NCI-H2107 (cell line): ENCODE measurements at regions not wholly inside any gene's neighbourhood (a gene's known extent, or its start where the extent isn't known, plus 50 kb on each side); places are given as distances from the start of the nearest gene placed in this dataset.
A peak's percentile ranks its signal among the peaks of the same experiment; 100 is the strongest.

Experiments
- DNase-seq: peaks from one replicate; lab custom pipeline; 2025; lab: John Stamatoyannopoulos, UW

GRCh38 chr3:87413814-87414213 is 137.4 kb upstream of the POU1F1 start:
- DNase-seq, result no peak

GRCh38 chr3:87410110-87410509 is 133.7 kb upstream of the POU1F1 start:
- no peak for DNase-seq

- DNase-seq, result no peak
Observed at GRCh38 chr3:87398168-87398801, 121.9 kb upstream of the POU1F1 start.

- DNase-seq, result no peak
Observed at GRCh38 chr3:87397211-87397610, 120.8 kb upstream of the POU1F1 start.

DNA sequence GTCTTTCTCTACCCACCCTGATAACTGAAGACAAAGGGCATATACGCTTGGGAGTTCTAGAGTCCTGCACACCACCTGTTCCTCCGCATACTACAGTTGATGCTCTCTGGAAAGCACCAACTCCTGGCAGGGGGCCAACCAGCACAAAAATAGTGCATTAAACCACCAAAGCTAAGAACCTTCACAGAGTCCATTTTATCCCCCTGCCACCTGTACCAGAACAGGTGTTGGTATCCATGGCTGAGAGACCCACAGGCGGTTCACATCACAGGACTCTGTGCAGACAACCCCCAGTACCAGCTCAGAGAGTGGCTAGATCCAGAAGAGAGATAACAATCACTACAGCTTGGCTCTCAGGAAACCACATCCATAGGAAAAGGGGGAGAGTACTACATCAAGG is 114.4 kb upstream of the POU1F1 start:
- DNase-seq, result no peak

- no peak for DNase-seq
Observed at GRCh38 chr3:87390353-87390752, 114.0 kb upstream of the POU1F1 start.

GRCh38 chr3:87375231-87375682 is 98.9 kb upstream of the POU1F1 start:
- DNase-seq, result no peak

GRCh38 chr3:87370007-87370406 is 93.6 kb upstream of the POU1F1 start:
- peak; percentile 58 for DNase-seq

DNA sequence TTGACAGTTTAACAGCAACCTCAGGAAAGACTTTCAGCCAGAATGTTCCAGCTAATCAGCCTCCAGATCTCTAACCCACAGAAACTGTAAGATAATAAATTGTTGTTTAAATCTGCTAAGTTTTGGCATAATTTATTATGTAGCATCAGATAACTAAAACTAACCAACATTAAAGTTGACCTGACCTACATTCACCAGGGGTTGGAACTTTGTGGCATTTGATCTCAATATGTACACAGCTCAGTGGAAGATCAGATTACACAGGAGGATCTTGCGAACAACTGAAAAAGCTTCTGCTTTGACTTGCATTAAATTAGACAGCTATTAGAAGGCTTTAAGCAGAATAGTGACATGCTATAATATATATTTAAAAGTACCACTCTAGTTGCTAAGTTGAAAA is 91.4 kb upstream of the POU1F1 start:
- DNase-seq, result no peak

DNA sequence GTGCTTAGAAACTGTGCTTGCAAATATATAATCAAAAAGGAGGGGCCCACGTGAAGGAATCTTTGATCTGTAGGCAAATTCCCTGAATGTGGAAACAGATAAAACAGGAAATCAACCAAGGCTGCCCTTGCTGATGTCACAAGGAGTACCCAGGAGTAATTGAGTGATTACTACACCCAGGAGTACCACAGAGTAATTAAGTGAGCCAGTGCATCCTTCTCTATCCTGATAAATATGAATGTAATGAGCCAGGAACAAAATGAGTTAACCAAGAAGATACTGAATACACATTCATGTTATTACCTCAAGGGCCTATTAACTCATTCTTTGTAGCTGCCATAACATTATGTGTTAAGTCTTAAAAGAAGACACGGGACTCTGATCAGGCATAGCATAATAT is 87.3 kb upstream of the POU1F1 start:
- DNase-seq, result no peak

DNA sequence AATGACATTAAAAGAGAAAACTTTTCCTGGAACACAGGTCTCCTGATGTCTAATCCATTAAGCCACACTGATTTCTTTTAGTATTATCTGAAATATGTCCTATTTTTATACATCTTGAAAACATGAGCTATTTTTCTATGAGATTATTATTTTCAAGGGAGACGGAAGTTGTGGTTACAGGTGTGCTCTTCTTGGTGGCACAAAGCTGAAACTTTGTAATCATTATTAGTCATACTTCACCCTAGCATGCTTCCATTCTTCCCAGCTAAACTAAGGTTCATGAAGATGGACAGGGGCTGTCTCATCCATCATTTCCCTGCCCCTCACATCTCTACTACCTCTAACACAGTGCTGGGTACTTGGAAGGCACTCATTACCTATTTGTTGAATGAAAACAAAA is 85.6 kb upstream of the POU1F1 start:
- no peak for DNase-seq

DNA sequence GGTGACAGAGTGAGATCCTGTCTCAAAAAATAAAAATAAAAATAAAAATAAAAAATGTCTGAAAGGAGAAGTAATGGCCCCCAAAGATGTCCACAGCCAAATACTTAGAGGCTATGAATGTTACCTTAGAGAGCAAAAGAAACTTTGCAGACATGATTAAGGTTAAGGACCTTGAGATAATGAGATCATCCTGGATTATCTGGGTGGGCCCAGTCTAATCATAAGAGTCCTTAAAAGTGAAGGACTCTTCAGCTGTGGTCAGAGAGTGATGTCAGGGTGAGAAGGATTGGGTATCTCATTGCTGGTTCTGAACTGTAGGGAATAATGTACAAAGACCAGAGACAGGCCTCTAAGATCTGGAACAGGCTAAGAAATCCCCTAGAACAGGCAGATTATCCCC is 84.9 kb upstream of the POU1F1 start:
- DNase-seq, result no peak

- peak; percentile 23 for DNase-seq
Observed at GRCh38 chr3:87359826-87360225, 83.4 kb upstream of the POU1F1 start.

- no peak for DNase-seq
Observed at GRCh38 chr3:87359025-87359424, 82.6 kb upstream of the POU1F1 start.

GRCh38 chr3:87358066-87358465 is 81.7 kb upstream of the POU1F1 start:
- no peak for DNase-seq

- DNase-seq, result no peak
Observed at GRCh38 chr3:87354398-87354797, 78.0 kb upstream of the POU1F1 start.

- DNase-seq, result no peak
Observed at GRCh38 chr3:87351937-87352336, 75.6 kb upstream of the POU1F1 start.

DNA sequence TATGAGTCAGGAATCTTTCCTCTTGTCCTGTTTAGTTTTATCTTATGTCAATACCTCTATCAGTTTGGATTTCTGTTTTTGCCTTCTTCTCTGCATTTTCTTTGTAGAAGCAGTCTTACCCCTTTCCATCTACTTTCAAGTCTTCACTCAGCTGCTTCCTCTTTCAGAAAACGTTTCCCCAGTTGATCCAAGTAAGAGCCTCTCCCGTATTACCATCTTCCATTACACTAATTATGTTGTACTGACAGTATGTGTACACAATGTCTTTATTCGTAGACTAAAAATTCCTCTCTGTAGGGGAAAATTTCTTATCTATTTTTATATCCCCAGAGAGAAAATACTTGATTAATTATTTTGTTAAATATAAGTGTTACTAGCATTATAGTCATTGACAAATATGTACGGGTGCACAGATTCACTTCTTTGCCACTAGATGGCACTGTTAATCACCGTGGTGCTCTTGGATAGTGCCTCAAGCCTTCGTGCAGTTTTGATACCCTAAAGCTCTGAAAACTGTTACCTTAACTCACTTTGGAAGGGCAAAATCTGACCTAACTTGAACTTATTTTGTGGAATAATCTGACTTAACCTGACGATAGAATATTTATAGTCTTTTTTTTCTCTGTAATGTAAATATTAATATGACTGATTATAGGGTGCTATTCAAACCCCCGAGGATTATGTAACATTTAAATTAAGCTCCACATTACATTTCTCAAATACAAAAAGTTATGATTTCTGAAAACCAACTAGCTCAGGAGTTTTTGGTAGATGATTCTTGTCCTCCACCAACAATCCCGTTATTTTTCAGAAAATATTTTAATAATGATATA is 74.2 kb upstream of the POU1F1 start:
- peak; percentile 60 for DNase-seq

DNA sequence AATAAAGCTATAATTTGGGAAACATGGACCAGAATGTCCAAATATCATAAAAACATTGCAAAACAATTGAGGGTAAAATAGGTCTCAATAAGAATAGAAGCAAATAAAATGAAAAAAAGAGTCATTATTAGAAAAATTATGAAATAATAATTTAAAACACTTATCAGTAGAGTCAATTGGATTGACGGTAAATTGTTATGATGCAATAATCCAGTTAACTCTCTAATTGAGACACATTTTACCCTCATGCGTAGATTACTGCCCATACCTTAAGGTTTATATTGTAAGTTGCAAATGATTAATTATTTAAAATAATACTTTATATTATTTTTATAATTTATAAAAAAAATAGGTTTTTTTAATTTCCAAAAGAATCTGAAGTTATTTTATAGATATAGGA is 73.4 kb upstream of the POU1F1 start:
- DNase-seq, result no peak

DNA sequence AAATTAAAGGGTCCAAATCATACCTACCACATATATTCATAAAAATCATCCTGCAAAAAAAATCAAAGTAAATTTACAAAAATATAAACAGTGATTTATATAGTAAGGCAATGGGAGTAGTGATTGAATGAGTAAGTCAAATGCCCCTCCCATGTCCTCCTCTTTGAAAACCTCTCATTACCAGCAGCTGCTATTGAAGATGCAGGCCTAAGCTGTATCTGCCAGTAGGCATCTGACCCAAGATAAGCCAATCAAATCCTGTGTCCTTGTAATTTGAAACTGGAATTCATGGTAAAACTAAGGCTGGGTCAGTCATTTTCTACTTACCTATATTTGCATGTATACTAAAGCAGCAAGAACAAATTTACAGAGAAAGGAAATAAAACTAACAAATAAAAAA is 60.4 kb upstream of the POU1F1 start:
- DNase-seq, result no peak

DNA sequence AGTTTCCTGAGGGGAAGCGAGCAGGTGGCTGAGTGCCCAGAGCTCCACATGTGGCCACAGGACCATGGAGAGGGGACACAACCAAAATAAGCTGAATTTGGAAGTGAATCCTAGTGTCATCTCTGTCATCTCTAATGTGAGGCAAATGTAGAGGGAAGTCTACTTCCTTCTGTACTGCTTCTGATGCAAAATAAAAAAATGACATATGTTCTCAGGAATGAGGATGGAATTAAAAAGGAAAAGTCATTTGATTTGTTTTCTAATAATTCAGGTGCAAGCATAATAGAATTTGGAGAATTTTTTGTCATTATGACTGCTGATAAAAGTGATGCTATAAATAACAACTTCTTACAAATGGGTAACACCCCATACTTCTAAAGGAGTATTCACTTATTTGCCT is 59.5 kb upstream of the POU1F1 start:
- DNase-seq, result no peak

- DNase-seq, result no peak
Observed at GRCh38 chr3:87333393-87333892, 57.1 kb upstream of the POU1F1 start.

- DNase-seq, result no peak
Observed at GRCh38 chr3:87332789-87333188, 56.4 kb upstream of the POU1F1 start.
